Loucy (cell line): ENCODE measurements at regions not wholly inside any gene's neighbourhood (a gene's known extent, or its start where the extent isn't known, plus 50 kb on each side); places are given as distances from the start of the nearest gene placed in this dataset.

ENCODE experiments used
- EZH2phosphoT487 ChIP-seq: fragments of 200-600 bp; IDR thresholded peaks from 2 replicates; pipeline ENCODE4 v1.6.1; 2018; ENCODE audit warnings: antibody characterized with exemption, mild to moderate bottlenecking, moderate library complexity, borderline replicate concordance
- TF ChIP-seq, protein P1 (sequence below): fragments of 200-600 bp; sonication (generic); conservative IDR thresholded peaks from 2 replicates; pipeline ENCODE4 v1.5.1; 2014; ENCODE audit warnings: mild to moderate bottlenecking, antibody characterized with exemption, low read length

DNA sequence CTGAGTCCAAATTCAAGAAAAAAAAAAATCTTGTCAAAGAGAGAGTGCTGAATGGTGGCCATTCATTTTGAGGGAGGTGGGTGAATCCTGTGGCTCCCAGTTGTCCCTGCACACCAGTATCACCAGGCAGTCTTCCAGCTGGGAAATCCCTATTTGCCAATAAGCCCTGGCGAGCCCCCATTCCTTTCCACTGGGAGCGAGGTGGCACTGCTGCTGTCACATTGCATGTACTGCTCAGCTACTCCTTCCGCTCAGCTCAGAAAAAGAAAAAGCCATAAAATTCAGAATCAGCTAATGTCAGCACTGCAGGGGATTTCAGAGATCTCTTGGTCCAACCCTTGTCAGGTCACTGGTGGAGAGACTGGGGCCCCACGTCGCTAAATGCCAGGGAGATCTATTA lies 298.5 kb downstream of the OMA1 start:
- TF ChIP-seq, protein P1, sequence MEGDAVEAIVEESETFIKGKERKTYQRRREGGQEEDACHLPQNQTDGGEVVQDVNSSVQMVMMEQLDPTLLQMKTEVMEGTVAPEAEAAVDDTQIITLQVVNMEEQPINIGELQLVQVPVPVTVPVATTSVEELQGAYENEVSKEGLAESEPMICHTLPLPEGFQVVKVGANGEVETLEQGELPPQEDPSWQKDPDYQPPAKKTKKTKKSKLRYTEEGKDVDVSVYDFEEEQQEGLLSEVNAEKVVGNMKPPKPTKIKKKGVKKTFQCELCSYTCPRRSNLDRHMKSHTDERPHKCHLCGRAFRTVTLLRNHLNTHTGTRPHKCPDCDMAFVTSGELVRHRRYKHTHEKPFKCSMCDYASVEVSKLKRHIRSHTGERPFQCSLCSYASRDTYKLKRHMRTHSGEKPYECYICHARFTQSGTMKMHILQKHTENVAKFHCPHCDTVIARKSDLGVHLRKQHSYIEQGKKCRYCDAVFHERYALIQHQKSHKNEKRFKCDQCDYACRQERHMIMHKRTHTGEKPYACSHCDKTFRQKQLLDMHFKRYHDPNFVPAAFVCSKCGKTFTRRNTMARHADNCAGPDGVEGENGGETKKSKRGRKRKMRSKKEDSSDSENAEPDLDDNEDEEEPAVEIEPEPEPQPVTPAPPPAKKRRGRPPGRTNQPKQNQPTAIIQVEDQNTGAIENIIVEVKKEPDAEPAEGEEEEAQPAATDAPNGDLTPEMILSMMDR, result no peak
- no peak for TF ChIP-seq EZH2phosphoT487
